ENCODE measurements at regions not wholly inside any gene's neighbourhood (a gene's known extent, or its start where the extent isn't known, plus 50 kb on each side); places are given as distances from the start of the nearest gene placed in this dataset.

DNA sequence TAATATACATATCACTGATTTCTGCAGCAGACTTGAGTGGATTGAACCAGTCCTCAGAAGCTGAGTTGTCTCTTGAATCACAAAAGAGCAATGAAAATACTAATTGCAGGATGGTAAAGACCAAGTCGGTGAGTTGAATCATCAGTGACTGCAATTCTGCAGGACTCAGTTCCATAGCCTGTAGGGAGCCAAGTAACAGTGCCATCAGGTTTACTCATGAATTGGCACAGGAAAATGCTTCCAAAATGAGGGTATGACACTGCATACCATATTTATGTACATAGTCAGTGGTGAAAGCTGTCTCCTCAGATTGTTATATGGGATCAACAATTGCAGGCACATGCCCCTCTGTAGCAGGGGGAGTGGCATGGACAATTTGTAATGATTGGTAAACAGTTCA, 192.8 kb downstream of the CCNG2 start:
- TF ChIP-seq POLR2A (IDR thresholded peaks at IDR 0.05): no peak
- TF ChIP-seq, protein P1, sequence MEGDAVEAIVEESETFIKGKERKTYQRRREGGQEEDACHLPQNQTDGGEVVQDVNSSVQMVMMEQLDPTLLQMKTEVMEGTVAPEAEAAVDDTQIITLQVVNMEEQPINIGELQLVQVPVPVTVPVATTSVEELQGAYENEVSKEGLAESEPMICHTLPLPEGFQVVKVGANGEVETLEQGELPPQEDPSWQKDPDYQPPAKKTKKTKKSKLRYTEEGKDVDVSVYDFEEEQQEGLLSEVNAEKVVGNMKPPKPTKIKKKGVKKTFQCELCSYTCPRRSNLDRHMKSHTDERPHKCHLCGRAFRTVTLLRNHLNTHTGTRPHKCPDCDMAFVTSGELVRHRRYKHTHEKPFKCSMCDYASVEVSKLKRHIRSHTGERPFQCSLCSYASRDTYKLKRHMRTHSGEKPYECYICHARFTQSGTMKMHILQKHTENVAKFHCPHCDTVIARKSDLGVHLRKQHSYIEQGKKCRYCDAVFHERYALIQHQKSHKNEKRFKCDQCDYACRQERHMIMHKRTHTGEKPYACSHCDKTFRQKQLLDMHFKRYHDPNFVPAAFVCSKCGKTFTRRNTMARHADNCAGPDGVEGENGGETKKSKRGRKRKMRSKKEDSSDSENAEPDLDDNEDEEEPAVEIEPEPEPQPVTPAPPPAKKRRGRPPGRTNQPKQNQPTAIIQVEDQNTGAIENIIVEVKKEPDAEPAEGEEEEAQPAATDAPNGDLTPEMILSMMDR (IDR thresholded peaks at IDR 0.05): no peak
